ENCODE measurements at regions not wholly inside any gene's neighbourhood (a gene's known extent, or its start where the extent isn't known, plus 50 kb on each side); places are given as distances from the start of the nearest gene placed in this dataset.

- Histone ChIP-seq H3K9me3 (no peaks in the 10 kb centered on the region), H3K27me3 (no peaks in the 10 kb centered on the region), H3K4me3 (no peak overlapping the region), H3K36me3 (no peaks in the 10 kb centered on the region), H3K27ac (no peak overlapping the region), H3K4me1 (no peaks in the 10 kb centered on the region)
- WGBS, 2 donors: 59 to 67% methylated on average over 2 of the region's 2 CpGs
- TF ChIP-seq CTCF (IDR thresholded peaks at IDR 0.05) (no peak), POLR2A (IDR thresholded peaks at IDR 0.05) (no peak), POLR2AphosphoS5 (IDR thresholded peaks at IDR 0.05) (no peak), EP300 (IDR thresholded peaks at IDR 0.05) (no peak)
- DNase-seq (no peak), ATAC-seq (ENCODE audit: low FRiP score in 2 of 2) (no peak)
Observed at GRCh38 chr5:103889500-103890209, 327.1 kb upstream of the NUDT12 start.

DNA sequence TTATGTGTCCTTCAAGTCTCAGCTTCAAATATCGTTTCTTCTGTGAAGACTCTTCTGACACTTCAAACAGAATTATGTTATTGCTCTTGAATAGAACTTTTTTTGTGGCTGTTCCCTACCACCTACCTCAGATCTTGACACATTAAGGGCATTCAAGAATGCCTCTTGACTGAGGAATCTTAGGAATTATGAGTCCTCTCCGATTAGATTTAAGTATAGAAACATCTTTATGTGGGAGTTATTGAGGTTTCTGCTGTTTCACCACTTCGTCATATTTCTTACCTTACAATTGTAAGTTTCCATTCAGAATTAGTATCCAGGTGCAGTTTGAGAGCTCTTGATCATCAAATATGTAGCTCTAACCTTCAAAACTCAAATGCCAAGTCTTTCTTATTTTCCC is 324.2 kb upstream of the NUDT12 start:
- no peak for ATAC-seq (ENCODE audit: low FRiP score in 2 of 2)
- DNase-seq: no peak
- Histone ChIP-seq H3K27me3 (no peaks in the 10 kb centered on the region), H3K27ac (no peak overlapping the region), H3K4me1 (no peaks in the 10 kb centered on the region), H3K36me3 (no peaks in the 10 kb centered on the region), H3K4me3 (no peak overlapping the region), H3K9me3 (no peaks in the 10 kb centered on the region)
- TF ChIP-seq POLR2A (IDR thresholded peaks at IDR 0.05): no peak
- no peak for TF ChIP-seq EP300 (IDR thresholded peaks at IDR 0.05)
- no peak for TF ChIP-seq CTCF (IDR thresholded peaks at IDR 0.05)
- no peak for TF ChIP-seq POLR2AphosphoS5 (IDR thresholded peaks at IDR 0.05)
- WGBS, 2 donors: 57 to 62% methylated on average over 3 of the region's 3 CpGs

DNA sequence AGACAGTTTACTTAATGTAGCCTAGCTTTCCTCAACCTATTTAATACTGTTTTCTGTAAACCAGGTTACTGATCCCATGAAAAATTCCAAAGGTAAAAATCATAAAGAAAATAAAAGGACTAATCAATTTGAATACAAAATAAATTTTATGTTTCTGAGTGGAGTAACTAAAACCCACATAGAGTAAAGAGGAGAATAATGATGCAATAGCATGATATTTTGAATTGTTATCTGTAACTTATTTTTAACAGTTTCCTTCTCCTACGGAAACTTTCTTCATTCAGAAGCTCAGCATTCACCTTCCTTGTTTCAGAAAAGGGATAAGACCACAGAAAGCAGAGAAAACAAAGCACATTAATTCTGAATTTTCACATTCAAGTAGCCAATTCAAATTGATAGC is 320.6 kb upstream of the NUDT12 start:
- Histone ChIP-seq H3K36me3 (no peaks in the 10 kb centered on the region), H3K4me3 (no peak overlapping the region), H3K4me1 (no peaks in the 10 kb centered on the region), H3K27ac (no peak overlapping the region), H3K9me3 (no peaks in the 10 kb centered on the region), H3K27me3 (no peaks in the 10 kb centered on the region)
- no peak for TF ChIP-seq POLR2AphosphoS5 (IDR thresholded peaks at IDR 0.05)
- TF ChIP-seq POLR2A (IDR thresholded peaks at IDR 0.05): no peak
- TF ChIP-seq EP300 (IDR thresholded peaks at IDR 0.05): no peak
- no peak for TF ChIP-seq CTCF (IDR thresholded peaks at IDR 0.05)
- ATAC-seq (ENCODE audit: low FRiP score in 2 of 2) (no peak), DNase-seq (no peak)
- 81 to 83% methylated on average over 1 of the region's 1 CpG for WGBS, 2 donors

DNA sequence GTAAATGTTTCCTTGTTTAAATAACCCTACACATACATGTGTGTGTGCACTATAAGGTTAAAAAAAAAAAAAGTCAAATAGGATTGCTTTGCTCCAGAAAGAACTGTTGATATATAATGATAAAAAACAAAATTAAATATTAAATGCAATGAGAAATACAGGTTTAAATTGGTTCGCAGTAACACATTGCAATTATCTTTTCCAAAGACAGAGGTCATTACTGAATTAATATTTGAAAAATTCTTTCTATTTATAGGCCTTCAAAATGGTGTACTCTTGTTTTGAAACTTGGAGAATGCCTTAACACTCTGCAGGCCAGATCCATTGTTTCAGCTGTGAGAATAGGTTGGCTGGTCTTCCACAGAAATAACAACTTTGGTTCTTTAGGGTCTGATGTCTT is 319.0 kb upstream of the NUDT12 start:
- WGBS, 2 donors: 88 to 96% methylated on average over 1 of the region's 1 CpG
- ATAC-seq (ENCODE audit: low FRiP score in 2 of 2): no peak

More for the DNA sequence above, 319.0 kb upstream of the NUDT12 start:
- H3K27ac ChIP-seq: no peak overlapping the region
- H3K27me3 ChIP-seq: no peaks in the 10 kb centered on the region
- no peak overlapping the region for H3K4me3 ChIP-seq
- no peak for DNase-seq
- no peak for TF ChIP-seq EP300 (IDR thresholded peaks at IDR 0.05)
- TF ChIP-seq CTCF (IDR thresholded peaks at IDR 0.05): no peak
- TF ChIP-seq POLR2AphosphoS5 (IDR thresholded peaks at IDR 0.05): no peak
- no peak for TF ChIP-seq POLR2A (IDR thresholded peaks at IDR 0.05)
- no peaks in the 10 kb centered on the region for H3K9me3 ChIP-seq
- no peaks in the 10 kb centered on the region for H3K36me3 ChIP-seq
- no peaks in the 10 kb centered on the region for H3K4me1 ChIP-seq
